Right lobe of liver (tissue), 6 donors: ENCODE measurements at regions not wholly inside any gene's neighbourhood (a gene's known extent, or its start where the extent isn't known, plus 50 kb on each side); places are given as distances from the start of the nearest gene placed in this dataset.
"Not testable (repeated sequence)": the region's sequence is repeated elsewhere in the genome, so short reads cannot be mapped to it uniquely, and the experiment has no call there.

Source experiments
- ATAC-seq, 4 donors: fragments of 200-7000 bp; cut with Tn5 transposase; one replicate each; pipeline ENCODE4 v1.9.1; 2020; ENCODE audit warnings: mild to moderate bottlenecking in 4 of 4, moderate library complexity in 4 of 4
- DNase-seq, 3 donors: peaks; one replicate each; pipeline ENCODE4 v3.0.0-alpha.2; 2020
- H3K27ac ChIP-seq, 3 donors: fragments of 200-600 bp; one replicate each; pipeline ENCODE4 v1.8.0; 2022
- H3K27me3 ChIP-seq, 2 donors: fragments of 200-600 bp; one replicate each; pipeline ENCODE4 v1.8.0; 2022
- H3K36me3 ChIP-seq, 4 donors: fragments of 200-600 bp; sonication (generic) in 1 of 4; one replicate each; pipeline versions ENCODE4 v1.5.1 to v1.8.0; 2017 to 2022; ENCODE audit warnings: control low read depth in 1 of 4
- H3K4me1 ChIP-seq, 4 donors: fragments of 200-600 bp; sonication (generic) in 1 of 4; one replicate each; pipeline versions ENCODE4 v1.5.1 to v1.8.0; 2017 to 2022; ENCODE audit warnings: control low read depth in 1 of 4
- H3K4me3 ChIP-seq, 3 donors: fragments of 200-600 bp; one replicate each; pipeline ENCODE4 v1.8.0; 2022
- H3K9me3 ChIP-seq, 4 donors: fragments of 200-600 bp; sonication (generic) in 1 of 4; one replicate each; pipeline versions ENCODE4 v1.5.1 to v1.8.0; 2017 to 2022; ENCODE audit warnings: control low read depth in 1 of 4
- POLR2A ChIP-seq: fragments of 450-650 bp; IDR thresholded peaks from one replicate; pipeline ENCODE4 v1.6.1; 2017; ENCODE audit warnings: antibody characterized with exemption, mild to moderate bottlenecking
- WGBS: methylation state at CpG from one replicate; pipeline ENCODE4 v1.1.6; 2018; ENCODE audit warnings: low coverage, low lambda C conversion rate; ENCODE audit not compliant: insufficient coverage; ENCODE audit errors: missing lambda C conversion rate; 5-methylcytosine and 5-hydroxymethylcytosine counted together
- intact Hi-C, 2 donors: fragments of 100-400 bp; cut with DNase I; formaldehyde crosslinking; loops; one replicate each; pipeline versions ENCODE4 v1.11.2 to v1.14.1; 2022
- TF ChIP-seq, protein P1 (sequence below), 4 donors: fragments of 200-600 bp in 3 of 4; fragments of 450-650 bp in 1 of 4; IDR thresholded peaks; one replicate each; pipeline versions ENCODE4 v1.5.1 to v1.8.0; 2016 to 2022; ENCODE audit warnings: antibody characterized with exemption in 4 of 4, mild to moderate bottlenecking in 2 of 4
- donor health status: DM: no; HTN: yes; CAD: no.
- donor health status: DM: no; HTN: no; CAD: no.
- donor health status: DM: no; HTN: no; CAD: no.
- donor health status: DM: no; HTN: yes; CAD: no.
- donor health status: DM: no; HTN: yes; CAD: no.

DNA sequence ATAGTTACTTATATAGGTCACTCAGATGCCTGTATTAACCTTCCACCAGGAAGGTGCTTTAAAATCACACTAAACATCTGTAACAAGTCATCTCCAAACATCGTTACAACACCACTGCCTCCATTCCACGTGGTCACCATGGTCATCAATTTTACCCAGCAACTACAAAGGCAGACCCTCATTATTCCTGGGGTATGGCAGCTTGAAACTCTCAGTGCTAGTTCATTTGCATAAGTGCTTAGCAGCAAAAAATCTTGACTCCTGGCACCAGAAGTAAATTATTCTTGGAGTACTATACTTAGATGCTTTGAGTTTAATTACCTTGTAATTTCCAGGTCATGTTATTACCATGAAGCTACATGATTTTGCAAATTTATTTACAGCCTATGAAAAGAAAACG is 250.6 kb downstream of the KBTBD8 start:
- H3K4me1 ChIP-seq = no peaks in the 10 kb centered on the region
- intact Hi-C loops = no loop called here
- WGBS = 65% methylated on average over 3 of the region's 3 CpGs
- DNase-seq = no peak
- no peaks in the 10 kb centered on the region for H3K9me3 ChIP-seq
- no peaks in the 10 kb centered on the region for H3K27me3 ChIP-seq
- no peak overlapping the region for H3K27ac ChIP-seq
- TF ChIP-seq, protein P1, sequence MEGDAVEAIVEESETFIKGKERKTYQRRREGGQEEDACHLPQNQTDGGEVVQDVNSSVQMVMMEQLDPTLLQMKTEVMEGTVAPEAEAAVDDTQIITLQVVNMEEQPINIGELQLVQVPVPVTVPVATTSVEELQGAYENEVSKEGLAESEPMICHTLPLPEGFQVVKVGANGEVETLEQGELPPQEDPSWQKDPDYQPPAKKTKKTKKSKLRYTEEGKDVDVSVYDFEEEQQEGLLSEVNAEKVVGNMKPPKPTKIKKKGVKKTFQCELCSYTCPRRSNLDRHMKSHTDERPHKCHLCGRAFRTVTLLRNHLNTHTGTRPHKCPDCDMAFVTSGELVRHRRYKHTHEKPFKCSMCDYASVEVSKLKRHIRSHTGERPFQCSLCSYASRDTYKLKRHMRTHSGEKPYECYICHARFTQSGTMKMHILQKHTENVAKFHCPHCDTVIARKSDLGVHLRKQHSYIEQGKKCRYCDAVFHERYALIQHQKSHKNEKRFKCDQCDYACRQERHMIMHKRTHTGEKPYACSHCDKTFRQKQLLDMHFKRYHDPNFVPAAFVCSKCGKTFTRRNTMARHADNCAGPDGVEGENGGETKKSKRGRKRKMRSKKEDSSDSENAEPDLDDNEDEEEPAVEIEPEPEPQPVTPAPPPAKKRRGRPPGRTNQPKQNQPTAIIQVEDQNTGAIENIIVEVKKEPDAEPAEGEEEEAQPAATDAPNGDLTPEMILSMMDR (IDR thresholded peaks at IDR 0.05) = no peak
- TF ChIP-seq POLR2A = no peak
- H3K4me3 ChIP-seq = no peak overlapping the region
- no peaks in the 10 kb centered on the region for H3K36me3 ChIP-seq
- no peak for ATAC-seq

DNA sequence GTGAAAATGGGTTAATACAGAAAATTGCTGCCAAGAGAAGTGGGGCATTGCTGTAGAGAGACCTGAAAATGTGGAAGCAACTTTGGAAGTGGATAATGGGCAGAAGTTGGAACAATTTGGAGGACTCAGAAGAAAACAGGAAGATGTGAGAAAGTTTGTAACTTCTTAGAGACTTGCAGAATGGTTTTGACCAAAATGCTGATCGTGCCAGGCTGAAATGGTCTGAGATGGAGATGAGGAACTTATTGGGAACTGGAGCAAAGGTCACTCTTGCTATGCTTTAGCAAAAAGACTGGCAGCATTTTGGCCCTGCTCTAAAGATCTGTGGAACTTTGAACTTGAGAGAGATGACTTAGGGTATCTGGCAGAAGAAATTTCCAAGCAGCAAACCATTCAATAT is 254.8 kb downstream of the KBTBD8 start:
- H3K27ac ChIP-seq, H3K4me1 ChIP-seq, DNase-seq, H3K36me3 ChIP-seq, H3K4me3 ChIP-seq, H3K27me3 ChIP-seq, H3K9me3 ChIP-seq, intact Hi-C loops: not testable (repeated sequence)
- 75% methylated on average over 1 of the region's 1 CpG for WGBS
- peak in 1 of 4 donors; percentile 14 for ATAC-seq

DNA sequence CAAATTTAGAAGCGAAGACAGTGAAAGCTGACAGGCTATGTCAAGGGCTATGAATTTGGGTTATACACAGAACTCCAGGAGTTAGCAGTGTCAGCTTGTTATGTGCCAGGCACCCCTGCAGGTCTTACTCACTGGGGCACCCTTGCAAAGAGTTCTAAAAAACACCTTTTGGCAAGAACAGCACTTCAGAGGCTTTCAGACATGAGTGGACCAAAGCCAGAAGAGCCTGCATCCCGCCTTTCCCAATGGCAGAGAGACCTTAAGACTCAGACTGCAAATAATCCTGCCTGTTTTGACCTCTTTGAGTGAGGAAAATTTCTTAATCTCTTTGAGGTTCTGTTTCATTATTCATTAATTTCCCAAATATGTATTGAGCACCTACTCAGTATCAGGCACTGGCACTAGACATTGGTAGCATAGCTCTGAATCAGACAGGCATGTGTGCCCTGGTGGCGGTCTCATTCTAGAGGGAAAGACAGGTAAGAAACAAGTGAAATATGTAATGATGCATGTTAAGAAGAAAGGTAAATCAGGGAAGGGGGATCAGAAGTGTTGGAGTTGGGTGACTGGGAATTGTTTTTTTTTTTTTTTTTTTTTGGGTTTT is 280.0 kb downstream of the KBTBD8 start:
- no peaks in the 10 kb centered on the region for H3K36me3 ChIP-seq
- H3K4me3 ChIP-seq = no peak overlapping the region
- no peak overlapping the region for H3K27ac ChIP-seq
- intact Hi-C loops = no loop called here
- DNase-seq = no peak
- no peak for ATAC-seq
- no peaks in the 10 kb centered on the region for H3K9me3 ChIP-seq
- no peak for TF ChIP-seq POLR2A
- TF ChIP-seq, protein P1 (IDR thresholded peaks at IDR 0.05) = no peak
- H3K27me3 ChIP-seq = no peaks in the 10 kb centered on the region
- H3K4me1 ChIP-seq = no peaks in the 10 kb centered on the region
- 67% methylated on average over 2 of the region's 3 CpGs for WGBS

DNA sequence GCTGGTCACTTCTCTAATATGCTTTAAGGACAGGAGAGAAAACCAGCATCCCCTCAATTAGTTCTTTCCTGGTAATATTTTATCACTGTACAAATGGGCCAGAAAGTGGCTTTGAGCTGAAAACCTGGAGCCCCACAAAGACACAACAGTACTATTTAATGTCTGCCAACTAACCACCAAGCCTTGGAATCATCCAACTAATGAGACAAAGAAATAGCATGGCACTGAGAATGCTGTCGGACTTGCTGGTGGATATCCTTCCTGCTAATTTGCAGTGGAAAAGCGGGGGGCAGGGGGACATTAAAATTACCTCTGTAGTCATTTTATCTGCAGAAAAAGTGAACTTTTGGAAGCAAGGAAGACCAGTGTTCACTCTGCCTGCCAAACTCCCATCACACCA is 288.5 kb downstream of the KBTBD8 start:
- intact Hi-C loops = no loop called here
- Histone ChIP-seq H3K4me3 (no peak overlapping the region), H3K4me1 (peaks cover 0 to 8% (median 0%) of the 10 kb centered on the region in 4 donors), H3K27me3 (no peaks in the 10 kb centered on the region), H3K27ac (no peak overlapping the region), H3K9me3 (no peaks in the 10 kb centered on the region), H3K36me3 (no peaks in the 10 kb centered on the region)
- TF ChIP-seq, protein P1 (IDR thresholded peaks at IDR 0.05) = no peak
- TF ChIP-seq POLR2A = no peak
- no peak for ATAC-seq
- WGBS = 72% methylated on average over 2 of the region's 2 CpGs
- DNase-seq = no peak

DNA sequence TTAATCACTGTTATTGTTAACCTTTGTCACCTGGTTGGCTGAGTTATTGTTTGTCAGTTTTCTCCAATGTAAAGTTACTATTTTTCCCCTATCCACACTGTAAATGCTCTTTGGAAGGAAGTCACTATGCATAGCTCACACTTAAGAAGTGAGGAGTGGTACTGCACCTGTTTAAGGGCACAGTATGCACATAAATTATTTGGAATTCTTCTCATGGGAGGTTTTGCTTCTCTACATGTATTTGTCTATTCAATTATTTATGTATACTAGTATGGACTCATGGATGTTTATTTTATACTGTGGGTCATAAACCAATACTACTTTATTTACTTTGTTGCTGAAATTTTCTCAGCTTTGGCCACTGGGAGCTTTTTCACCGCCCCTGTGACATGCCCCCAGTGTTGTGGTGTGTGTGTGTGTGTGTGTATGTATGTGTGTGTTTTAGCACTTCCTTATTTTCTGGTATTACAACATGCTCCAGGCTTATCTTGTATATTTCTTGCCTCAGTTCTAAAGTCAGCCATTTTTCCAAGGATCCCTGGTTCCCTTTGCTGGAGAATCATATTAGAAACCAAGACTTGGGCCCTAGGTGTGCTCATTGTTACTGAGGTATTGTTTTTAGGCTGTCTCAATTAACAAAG is 290.5 kb downstream of the KBTBD8 start:
- no peaks in the 10 kb centered on the region for H3K27me3 ChIP-seq
- intact Hi-C loops = no loop called here
- WGBS = 17% methylated on average over 1 of the region's 1 CpG

More for the DNA sequence above, 290.5 kb downstream of the KBTBD8 start:
- TF ChIP-seq POLR2A = no peak
- TF ChIP-seq, protein P1 (IDR thresholded peaks at IDR 0.05) = no peak
- ATAC-seq (no peak), DNase-seq (no peak)
- Histone ChIP-seq H3K9me3 (no peaks in the 10 kb centered on the region), H3K4me1 (peaks cover 0 to 28% (median 0%) of the 10 kb centered on the region in 4 donors), H3K36me3 (no peaks in the 10 kb centered on the region), H3K27ac (no peak overlapping the region), H3K4me3 (no peak overlapping the region)
